GM18907 (cell line): ENCODE measurements at regions not wholly inside any gene's neighbourhood (a gene's known extent, or its start where the extent isn't known, plus 50 kb on each side); places are given as distances from the start of the nearest gene placed in this dataset.

Source experiments
- ATAC-seq: cut with Tn5 transposase; IDR thresholded peaks from one replicate; pipeline ENCODE4 v1.9.1; 2021; ENCODE audit warnings: mild to moderate bottlenecking, moderate library complexity; ENCODE audit not compliant: unreplicated experiment

DNA sequence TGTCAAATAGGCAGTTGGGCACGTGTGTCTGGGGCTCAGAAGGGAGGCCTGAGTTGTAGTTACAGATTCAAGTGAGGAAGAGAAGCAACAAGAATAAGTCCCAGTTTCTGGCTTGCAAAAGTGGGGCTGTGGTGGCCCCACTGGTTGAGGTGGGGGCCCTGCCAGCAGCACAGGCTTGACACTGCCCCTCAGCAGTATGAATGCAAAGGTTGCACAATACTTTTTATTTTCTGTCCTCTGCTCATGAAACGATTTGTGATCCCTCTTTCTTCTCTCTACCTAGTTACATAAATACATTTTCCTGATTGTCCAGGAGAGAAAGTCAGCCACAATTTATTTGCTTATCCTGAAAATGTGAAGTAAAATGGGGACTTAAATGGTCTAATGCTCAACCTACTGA is 577.8 kb downstream of the AACS start:
- ATAC-seq: no peak

DNA sequence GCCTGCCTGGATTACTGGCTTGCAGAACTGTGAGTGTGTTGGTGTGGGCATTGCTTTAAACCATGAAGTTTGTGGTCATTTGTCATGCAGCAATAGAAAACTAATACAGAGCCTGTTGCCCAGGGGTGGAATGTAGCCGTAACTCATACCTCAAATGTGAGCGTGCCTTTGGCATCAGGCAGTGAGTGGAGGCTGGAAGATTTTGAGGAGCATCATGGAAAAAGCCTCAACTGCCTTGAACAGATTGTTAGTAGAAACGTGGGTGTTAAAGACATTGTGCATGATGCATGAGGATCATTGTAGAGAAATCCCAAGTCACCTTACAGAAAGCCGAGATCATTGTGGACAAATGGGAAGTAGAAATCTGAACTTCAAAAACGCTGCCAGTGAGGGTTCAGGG is 580.5 kb downstream of the AACS start:
- ATAC-seq: no peak

DNA sequence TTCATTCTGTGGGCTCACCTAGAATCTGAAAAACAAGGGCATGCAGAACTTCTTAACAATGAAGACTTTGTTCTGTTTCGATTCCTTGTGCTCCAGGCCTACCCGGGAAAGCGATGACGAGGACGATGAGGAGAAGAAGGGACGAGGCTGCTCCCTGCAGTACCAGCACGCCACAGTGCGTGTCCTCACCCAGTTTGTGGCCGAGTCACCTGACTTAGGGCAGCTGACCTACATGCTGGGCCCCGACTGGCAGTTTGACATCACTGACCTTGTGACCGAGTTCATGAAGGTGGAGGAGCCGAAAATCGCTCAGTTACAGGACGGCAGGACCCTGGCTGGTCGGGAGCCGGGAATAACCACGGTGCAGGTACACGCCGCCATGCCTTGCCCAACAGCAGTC is 585.4 kb downstream of the AACS start:
- no peak for ATAC-seq

DNA sequence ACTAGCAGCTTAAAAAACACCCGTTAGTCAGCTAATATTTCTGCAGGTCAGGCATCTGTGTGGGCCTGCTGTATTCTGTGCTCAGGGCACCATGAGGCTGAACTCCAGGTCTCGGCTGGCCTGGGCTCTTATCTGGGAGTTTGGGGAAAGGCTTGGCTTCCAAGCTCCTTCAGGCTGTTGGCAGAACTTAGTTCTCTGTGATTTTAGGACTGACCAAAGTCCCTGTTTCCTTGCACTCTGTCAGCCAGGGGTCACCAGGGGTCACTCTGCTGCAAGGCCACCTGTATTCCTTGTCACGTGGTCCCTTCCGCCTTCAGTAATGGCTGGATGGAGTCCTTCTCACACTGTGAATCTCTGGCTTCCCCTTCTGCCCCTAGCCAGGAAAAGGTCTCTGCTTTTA is 586.4 kb downstream of the AACS start:
- ATAC-seq: no peak

DNA sequence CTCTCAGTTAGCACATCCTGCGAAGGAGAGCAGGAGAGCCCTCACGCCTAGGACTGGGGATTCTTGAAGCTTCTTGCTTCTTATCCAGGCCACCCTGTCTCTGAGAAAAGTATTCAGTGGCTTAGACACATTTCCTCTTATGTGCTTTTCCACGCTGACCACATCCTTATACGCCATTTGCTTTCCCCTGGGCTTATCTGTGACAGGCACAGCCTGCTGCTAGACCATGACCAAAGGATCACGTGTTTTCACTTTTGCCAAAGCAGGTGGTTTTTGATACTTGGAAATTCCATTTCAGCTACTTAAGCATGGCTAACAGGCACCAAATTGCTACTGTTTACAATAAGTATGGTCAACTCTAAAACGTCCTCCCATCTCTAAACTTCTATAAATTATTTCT is 587.4 kb downstream of the AACS start:
- ATAC-seq: no peak

DNA sequence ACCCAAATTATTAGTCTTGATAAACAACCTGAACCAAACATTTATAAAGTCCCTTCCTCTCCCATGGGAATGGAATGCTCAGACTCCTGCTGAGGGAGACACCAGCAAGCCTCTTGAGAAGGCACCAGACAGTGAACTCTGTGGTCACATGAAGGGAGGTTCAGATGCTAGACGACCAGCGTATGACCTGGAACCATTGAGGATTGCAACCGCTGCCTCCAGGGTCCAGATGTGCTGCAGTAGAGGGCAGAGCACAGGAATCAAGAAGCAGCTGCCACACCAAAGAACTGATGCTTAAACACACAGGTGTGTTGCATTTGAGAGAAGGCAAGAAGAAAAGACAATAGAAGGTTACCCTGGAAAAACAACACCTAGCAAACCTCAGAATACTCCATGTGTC is 592.4 kb downstream of the AACS start:
- ATAC-seq: no peak

DNA sequence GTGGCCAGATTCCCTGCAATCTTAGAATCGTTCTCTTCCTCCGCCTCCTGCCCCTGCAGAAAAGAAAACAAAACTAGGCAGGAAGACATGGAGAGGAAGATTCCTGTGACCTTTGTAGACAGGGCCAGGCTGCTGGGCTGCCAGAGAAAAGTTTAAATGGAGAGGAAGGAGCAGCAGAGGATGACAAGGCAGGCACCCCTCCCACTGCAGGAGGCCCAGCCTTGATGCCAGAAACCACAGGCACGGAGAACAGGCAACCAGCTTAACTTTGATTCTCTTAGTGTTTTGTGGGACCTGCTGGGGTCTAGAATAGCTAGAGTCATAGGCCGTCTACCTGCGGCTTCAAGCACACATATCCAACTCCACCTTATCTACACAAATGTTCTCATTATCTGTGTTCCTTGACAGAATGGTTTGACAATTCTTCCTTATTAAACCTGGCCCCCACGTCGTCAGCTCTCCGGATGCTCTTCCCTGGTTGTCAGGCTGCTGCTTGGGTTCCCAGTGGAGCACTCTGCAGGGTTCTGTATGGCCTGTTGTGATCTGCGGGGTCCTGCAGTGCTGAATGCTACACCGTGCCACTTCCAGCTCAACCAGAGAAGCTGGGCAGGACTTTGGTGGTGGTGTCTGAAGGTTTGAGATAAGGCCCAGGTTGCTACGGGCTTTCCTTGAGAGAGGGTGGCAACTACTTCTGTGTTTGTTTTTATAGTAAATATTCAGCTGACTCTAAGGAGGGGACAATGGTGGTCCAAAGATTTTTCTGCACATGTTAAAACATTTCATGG is 609.5 kb downstream of the AACS start:
- no peak for ATAC-seq

DNA sequence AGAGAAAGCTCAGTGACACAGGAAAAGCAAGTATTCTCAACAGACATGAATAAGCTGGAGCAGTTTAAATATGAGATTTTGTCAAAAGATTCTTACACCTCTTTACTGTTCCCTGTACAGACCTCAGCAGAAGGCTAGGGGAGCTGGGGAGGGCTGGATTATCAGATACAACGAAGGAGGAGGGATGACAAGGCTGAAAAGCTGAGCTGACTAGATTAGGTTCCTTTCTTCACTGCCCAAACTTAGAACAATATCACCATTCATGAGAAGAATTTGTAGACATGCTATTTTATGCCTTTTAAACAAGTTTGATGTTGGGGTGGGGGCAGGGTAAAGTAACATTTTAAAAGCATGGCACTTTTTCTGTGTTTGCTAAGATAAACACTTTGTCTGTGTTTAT is 611.1 kb downstream of the AACS start:
- no peak for ATAC-seq

DNA sequence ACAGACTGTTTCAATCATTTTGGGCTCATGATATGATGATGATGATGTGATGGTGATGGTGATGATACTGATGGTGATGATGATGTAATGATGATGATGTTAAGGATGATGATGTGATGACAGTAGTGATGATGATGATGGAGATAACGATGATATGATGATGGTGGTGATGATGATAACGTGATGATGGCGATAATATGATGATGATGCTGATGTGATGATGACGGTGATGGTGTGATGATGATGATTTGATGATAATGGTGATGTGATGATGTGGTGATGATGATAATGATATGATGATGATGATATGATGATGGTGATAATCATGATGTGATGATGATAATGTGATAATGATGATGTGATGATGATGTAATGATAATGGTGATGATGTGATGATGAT is 612.6 kb downstream of the AACS start:
- ATAC-seq: no peak

DNA sequence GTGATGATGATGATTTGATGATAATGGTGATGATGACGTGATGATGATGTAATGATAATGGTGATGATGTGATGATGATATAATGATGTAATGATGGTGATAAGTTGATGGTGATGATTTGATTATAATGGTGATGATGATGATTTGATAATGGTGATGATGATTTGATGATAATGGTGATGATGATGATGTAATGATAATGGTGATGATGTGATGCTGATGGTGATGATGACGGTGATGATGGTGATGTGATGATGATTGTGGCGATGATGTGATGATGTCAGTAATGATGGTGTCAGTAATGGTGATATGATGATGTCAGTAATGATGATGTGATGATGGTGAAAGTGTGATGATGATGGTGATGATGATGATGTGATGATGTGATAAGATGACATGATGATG is 613.4 kb downstream of the AACS start:
- ATAC-seq: no peak

DNA sequence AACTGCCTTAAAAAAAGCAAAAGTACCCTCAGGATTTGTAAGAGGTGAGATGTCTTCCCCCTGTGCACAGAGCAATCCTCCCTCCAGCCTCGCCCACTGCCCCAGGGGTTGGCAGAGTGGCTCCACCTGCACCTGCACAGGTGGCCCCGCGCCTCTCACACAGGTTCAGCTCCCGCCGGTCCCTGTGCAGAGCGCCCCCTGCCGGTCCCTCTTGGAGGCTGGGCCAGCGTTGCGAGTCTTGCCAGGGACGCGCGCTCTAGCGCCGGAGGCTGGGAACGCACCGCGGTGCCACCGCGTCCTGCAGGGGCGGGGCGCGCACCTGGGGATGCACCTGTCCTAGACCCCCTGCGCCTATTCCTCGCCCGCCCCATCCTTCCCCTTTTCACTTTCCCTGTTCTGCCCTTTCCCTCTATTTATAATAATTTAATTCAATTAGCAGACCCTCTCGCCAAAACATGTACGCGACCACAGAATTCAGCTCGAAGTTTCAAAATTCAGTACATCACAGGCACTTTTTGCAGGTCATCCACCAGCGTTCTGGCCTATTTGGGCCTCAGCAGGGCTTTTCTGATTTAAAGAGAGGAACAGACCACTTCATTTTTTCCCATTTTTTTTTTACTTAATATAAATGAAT is 618.6 kb downstream of the AACS start:
- peak; percentile 68 for ATAC-seq

DNA sequence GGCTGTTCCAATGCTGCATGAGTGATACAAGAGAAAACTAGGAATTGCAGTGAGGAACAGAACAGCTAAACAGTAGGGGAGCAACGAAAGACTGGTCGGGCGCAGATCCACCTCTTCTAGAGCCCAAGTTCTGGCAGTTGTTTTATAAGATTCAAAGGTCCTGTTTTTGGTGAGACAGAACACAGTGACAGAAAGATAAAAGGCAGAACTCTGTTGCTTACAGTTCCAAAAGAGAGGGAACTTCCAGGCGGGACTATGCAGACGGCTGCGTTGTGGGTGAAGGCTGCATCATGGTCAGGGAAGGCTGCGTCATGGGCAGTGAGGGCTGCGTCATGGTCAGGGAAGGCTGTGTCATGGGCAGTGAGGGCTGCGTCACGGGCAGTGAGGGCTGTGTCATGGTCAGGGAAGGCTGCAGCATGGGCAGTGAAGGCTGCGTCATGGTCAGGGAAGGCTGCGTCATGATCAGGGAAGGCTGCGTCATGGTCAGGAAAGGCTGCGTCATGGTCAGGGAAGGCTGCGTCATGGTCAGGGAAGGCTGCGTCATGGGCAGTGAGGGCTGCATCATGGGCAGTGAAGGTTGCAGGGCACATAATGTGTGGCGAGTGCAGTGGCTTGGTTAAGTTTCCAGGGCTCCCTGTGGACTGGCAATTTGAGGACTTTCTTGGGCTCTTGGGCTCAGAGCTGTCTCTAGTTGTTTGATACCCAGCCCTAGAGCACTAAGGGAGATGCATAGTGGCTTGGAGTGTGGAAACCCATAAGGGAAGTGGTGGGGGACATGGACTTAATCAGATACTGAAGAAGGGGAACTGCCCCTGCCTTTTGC is 619.9 kb downstream of the AACS start:
- no peak for ATAC-seq

DNA sequence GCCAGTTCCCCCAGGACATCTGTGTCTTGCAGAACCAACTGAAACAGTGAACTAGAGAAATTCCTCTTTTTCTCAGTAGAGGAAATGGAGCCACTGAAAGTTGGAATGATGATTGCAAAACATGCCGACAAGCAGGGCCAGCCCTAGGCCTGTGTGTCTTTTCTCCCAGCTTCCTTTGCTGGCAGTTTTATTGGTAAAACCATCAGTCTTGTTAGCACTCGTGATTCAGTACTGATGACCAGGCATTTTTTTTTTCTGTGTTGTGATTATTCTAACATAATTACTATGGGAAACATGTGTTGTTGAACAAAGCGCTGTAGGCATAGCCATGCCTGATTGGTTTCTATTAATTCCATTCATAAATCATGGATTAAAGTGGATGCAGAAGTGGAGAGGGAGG is 620.7 kb downstream of the AACS start:
- ATAC-seq: no peak

DNA sequence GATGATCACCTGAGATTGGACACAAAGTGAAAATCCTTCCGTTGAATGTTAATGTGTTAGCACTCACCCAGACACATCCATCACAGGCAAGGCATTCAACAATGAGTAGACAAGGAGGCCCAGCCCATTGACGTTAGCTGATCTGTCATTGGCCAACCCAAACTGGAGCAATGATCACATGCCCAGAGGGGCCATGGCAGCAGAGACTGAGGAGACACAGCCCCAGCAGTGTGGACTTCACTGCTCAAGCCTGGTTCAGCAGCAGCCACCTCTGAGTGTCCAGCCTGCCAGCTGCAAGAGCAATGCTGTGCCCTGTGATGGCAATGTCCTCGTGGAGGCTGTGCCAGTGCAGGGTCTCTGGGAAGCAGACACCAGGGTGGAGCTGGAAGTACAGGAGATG is 622.2 kb downstream of the AACS start:
- no peak for ATAC-seq

DNA sequence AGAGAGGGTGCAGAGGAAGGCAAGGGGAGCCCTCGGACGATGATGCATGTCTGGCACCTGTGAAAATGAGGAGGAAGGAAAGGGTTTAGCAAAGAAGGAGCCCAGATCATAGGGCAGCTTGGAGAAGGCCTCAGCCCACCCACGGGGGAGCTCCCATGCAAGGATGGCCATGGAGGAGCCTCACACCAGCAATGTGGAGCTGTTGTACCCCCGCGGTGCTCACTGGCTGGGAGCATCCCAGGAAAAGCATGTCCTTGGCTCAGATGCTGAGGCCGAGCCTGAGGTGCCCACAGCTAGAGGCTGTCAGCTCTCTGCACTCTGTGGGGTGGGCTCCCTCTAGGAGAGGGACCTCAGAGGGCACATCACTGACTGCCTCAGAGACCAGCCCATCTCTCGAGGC is 622.6 kb downstream of the AACS start:
- no peak for ATAC-seq

DNA sequence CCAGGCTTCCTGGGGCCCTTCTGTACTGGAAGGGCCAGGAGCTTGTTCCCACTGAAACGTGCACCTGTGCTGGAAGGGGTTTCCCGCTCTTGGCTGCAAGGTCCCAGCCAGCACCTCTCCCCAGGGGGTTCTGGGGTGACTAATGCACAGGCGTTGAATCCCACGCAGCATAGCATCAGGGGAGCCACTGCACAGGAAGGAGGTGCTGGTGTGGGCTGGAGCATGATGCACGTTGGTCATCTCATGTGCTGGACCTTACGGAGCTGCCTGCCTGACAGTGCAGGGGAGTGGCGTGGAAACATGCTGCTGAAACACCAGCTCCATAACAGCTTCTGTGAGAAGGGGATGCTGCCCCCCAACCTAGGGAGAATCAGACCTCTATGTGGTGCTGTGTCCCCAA is 623.0 kb downstream of the AACS start:
- ATAC-seq: no peak

DNA sequence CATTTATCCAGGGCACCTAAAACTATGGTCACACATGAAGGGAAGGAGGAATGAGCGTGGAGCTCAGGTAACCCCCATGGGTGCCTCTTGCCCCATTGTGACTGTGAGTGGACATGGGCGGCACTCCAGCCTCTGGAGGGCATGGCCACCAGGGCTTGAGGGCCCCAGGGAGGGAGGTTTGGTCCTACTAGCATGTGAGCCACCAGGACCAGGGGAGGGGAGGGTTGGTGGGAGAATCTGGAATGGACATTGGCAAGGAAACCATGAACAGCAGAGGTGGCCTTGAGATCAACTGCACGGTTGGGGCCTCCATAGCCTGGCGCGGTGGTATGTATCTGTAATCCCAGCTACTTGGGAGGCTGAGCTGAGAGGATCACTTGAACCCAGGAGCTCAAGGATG is 623.6 kb downstream of the AACS start:
- ATAC-seq: no peak

DNA sequence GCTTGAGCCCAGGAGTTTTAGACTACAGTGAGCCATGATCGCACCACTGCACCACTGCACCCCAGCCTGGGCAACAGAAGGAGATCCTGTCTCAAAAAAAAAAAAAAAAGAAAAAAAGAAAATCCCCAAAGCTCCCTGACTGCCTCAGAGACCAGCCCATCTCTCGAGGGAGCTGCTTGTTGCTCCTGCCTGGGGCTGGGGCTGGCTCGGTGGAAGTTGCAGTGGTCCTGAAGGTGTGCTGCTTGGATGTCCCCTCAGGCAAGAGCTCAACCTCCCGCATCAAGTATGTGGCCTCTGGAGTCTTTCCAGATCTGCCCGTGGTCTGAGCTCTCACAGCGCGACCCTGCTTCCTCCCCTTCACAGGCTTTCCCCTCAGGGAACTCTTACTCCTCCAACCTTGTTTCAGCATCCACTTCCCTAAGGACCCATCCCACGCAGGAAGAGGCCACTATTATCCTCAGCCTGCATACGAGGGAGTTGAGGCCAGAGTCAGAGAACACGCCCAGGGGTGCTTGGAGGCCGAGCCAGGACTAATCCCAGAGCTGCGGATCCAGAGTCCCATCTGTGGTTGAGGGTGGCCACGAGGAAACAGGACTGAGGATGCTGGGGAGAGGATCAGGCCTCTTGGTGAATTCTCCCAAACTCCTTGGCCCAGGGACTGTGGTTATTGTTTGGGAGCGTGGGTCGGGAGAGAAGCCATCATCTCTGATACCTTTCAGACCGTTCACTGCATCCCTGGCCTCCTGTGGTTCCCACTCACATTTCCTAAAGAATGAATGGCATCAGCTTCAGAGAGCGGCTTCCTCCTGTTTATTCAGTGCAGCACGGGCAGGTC is 624.6 kb downstream of the AACS start:
- ATAC-seq: no peak

DNA sequence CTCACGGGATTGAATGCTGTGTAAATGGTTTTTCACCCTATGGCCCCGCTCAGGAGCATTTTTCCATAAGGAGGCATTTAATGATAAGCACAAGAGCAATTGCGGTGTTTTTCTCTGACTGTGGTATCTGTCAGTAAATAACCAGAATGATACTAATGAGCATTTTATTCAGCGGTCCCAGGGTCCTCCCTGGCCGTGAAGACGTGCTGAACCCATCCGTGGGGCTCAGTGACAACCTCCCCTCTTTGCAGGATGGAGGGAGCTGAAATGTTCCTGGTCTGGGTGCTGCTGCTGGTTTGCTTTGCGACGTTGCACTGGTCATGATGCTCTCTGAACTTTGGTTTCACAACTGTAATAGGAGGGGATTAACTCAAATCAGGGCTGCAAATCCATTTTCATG is 625.6 kb downstream of the AACS start:
- ATAC-seq: no peak

DNA sequence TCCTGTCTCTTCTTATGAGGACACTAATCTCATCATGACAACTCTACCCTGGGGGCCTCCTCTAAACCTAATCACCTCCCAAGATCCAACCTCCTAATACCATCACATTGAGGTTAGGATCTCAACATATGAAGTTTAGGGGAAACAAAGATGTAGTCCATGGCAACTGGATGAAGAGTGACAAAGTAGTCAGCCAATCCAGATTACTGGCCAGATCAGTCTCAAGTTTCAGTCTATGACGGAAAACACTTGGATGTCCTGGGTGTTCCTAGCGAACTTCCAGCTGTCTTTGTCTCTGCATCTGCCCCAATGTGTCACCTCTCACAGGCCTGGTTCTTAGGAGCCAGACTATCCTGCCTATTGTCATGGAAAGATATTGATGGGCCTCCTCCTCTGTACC is 630.8 kb downstream of the AACS start:
- ATAC-seq: no peak

DNA sequence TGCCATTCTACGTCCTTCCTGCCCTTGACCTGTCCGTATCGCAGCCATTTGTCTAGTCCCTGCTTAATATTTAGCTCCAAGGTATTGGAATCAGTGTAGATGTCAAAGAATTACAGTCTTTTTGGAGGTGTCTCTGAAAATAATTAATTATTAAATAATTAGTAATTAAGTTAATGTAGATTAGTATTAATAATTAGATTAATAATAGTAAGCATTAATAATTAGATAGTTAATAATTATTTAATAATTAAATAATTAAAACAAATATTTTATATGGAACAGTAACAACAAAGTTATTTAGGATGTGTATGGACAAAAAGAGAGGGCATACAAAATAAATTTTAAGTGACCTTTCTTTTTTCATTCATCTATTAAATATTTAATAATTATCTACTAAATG is 639.6 kb downstream of the AACS start:
- no peak for ATAC-seq
